GM12875 (cell line): ENCODE measurements at regions not wholly inside any gene's neighbourhood (a gene's known extent, or its start where the extent isn't known, plus 50 kb on each side); places are given as distances from the start of the nearest gene placed in this dataset.
"Not testable (repeated sequence)": the region's sequence is repeated elsewhere in the genome, so short reads cannot be mapped to it uniquely, and the experiment has no call there.

Experiments used
- H3K4me3 ChIP-seq: one replicate; pipeline ENCODE4 v1.5.1; 2011; ENCODE audit warnings: low read depth, low read length, control low read depth
- CTCF ChIP-seq: IDR thresholded peaks from 2 replicates; pipeline ENCODE4 v1.5.1; 2011; ENCODE audit warnings: low read depth, mild to moderate bottlenecking, control low read depth, inconsistent platforms, low read length, moderate library complexity, borderline replicate concordance; ENCODE audit not compliant: insufficient read depth

- H3K4me3 ChIP-seq = no peak overlapping the region
- TF ChIP-seq CTCF = no peak
These were observed 230.7 kb upstream of the EPHA3 start for GRCh38 chr3:88876724-88877123.

DNA sequence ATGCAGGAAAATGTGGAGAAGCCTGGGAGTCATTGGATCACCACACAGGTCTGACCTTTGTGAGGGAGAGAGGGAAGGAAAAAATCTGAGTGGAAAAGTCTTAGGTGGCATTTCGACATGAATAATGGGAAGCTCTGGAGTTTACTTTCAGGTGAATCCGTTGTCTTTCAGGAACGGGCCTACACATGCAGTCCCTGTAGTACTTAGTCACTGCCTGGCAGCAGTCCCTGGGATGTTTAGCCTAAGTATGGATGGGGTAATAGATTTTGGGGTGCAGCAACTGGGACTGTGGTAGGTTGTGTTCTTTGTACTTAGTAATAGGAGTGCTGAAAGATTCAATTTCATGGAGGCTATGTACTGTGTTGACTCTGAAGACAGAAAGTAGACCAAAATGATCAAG is 227.5 kb upstream of the EPHA3 start:
- H3K4me3 ChIP-seq = no peak overlapping the region
- TF ChIP-seq CTCF = no peak

DNA sequence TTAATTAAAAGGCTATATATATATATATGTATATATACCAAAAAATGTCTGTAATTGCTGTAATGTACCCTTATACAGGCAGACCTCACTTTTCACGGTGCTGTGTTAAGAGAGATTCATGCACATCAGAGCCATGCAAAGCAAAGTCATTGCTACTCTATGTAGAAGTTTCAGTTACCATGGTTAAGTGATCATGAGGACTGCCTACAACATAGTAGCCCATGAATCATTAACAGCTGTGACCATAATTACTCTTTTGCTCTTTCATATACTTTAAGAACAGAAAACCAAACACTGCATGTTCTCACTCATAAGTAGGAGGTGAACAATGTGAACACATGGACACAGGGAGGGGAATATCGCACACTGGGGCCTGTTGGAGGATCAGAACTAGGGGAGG is 225.3 kb upstream of the EPHA3 start:
- TF ChIP-seq CTCF = no peak
- H3K4me3 ChIP-seq = no peak overlapping the region

DNA sequence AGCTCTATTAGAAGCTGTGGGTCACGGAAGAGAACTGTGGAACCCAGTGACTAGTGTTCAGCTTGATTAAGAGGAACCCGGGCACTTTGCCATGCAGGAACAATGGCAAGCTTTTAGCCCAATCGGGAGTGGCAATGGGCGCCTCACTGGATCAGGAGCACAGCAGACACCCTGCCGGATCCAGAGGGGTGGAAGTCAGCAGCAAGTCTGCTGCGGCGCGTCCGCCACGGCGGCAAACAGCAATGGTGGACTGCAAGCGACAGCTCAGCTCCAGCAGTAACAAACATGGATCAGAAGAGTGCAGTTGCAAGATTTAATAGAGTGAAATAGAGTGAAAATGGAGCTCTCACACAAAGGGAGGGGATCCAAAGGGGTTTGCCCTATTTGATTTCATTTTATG is 220.8 kb upstream of the EPHA3 start:
- H3K4me3 ChIP-seq = not testable (repeated sequence)

- no peak for TF ChIP-seq CTCF
- H3K4me3 ChIP-seq = no peak overlapping the region
These were observed 211.4 kb upstream of the EPHA3 start for GRCh38 chr3:88896026-88896425.

GRCh38 chr3:88912294-88912877 is 195.0 kb upstream of the EPHA3 start:
- TF ChIP-seq CTCF = no peak
- no peak overlapping the region for H3K4me3 ChIP-seq

GRCh38 chr3:88918841-88919240 is 188.6 kb upstream of the EPHA3 start:
- no peak overlapping the region for H3K4me3 ChIP-seq
- TF ChIP-seq CTCF = no peak

- TF ChIP-seq CTCF = no peak
These were observed 185.4 kb upstream of the EPHA3 start for GRCh38 chr3:88921986-88922385.

More at GRCh38 chr3:88921986-88922385, 185.4 kb upstream of the EPHA3 start:
- no peak overlapping the region for H3K4me3 ChIP-seq
